ENCODE measurements at regions not wholly inside any gene's neighbourhood (a gene's known extent, or its start where the extent isn't known, plus 50 kb on each side); places are given as distances from the start of the nearest gene placed in this dataset.

DNA sequence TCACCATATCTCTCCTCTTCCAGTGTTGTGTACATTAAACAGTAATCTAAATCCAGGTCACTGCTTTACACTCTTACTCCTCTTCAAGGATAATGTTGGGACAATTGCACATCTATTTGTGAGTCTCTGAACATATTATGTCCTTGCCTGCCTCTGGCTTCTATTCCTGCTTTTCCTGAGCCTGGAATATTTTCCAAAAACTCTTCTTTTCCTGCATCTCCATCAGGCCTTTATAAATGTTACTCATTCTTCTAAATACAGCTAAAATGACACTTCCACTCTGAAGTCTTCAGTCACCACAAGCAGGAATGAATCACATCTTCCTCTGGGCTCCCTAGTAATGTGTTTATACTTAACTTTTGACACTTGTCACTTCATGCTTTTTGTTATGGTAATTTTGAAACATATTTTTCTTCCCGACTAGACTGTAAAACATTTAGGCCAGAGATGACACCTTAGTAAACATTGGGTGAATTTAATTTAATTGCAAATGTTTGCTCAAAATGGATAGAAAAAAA is 396.0 kb downstream of the LRRIQ3 start:
- TF ChIP-seq, protein P1, sequence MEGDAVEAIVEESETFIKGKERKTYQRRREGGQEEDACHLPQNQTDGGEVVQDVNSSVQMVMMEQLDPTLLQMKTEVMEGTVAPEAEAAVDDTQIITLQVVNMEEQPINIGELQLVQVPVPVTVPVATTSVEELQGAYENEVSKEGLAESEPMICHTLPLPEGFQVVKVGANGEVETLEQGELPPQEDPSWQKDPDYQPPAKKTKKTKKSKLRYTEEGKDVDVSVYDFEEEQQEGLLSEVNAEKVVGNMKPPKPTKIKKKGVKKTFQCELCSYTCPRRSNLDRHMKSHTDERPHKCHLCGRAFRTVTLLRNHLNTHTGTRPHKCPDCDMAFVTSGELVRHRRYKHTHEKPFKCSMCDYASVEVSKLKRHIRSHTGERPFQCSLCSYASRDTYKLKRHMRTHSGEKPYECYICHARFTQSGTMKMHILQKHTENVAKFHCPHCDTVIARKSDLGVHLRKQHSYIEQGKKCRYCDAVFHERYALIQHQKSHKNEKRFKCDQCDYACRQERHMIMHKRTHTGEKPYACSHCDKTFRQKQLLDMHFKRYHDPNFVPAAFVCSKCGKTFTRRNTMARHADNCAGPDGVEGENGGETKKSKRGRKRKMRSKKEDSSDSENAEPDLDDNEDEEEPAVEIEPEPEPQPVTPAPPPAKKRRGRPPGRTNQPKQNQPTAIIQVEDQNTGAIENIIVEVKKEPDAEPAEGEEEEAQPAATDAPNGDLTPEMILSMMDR (IDR thresholded peaks at IDR 0.05) = no peak
- no peak for TF ChIP-seq POLR2A (IDR thresholded peaks at IDR 0.05)

All from uterus (tissue), 2 donors.